ENCODE measurements at regions not wholly inside any gene's neighbourhood (a gene's known extent, or its start where the extent isn't known, plus 50 kb on each side); places are given as distances from the start of the nearest gene placed in this dataset.

GRCh38 chr15:62961134-62961533 lies 81.4 kb upstream of the TPM1 start:
- no peak overlapping the region for H3K27ac Mint-ChIP-seq
- H3K27me3 Mint-ChIP-seq (ENCODE audit: low read depth, poor library complexity), result peaks cover 3% of the 10 kb centered on the region
- H3K4me3 Mint-ChIP-seq, result no peak overlapping the region
- peaks cover 21% of the 10 kb centered on the region for H3K4me1 Mint-ChIP-seq
- no peaks in the 10 kb centered on the region for H3K36me3 Mint-ChIP-seq (ENCODE audit: low read depth)
- H3K9me3 Mint-ChIP-seq, result no peaks in the 10 kb centered on the region
- TF ChIP-seq CTCF (IDR thresholded peaks at IDR 0.05), result no peak
- DNase-seq, result no peak

GRCh38 chr15:62962101-62962995 lies 80.2 kb upstream of the TPM1 start:
- Mint-ChIP-seq H3K4me3 (no peak overlapping the region), H3K4me1 (peaks cover 24% of the 10 kb centered on the region), H3K36me3 (ENCODE audit: low read depth) (no peaks in the 10 kb centered on the region), H3K27ac (no peak overlapping the region), H3K9me3 (no peaks in the 10 kb centered on the region), H3K27me3 (ENCODE audit: low read depth, poor library complexity) (peaks cover 3% of the 10 kb centered on the region)
- no peak for TF ChIP-seq CTCF (IDR thresholded peaks at IDR 0.05)
- DNase-seq, result no peak

- H3K36me3 Mint-ChIP-seq (ENCODE audit: low read depth), result no peaks in the 10 kb centered on the region
- H3K4me1 Mint-ChIP-seq, result peaks cover 28% of the 10 kb centered on the region
- no peaks in the 10 kb centered on the region for H3K9me3 Mint-ChIP-seq
Observed at GRCh38 chr15:62964251-62964650, 78.3 kb upstream of the TPM1 start.

GRCh38 chr15:62966294-62967078 lies 76.1 kb upstream of the TPM1 start:
- no peak overlapping the region for H3K27ac Mint-ChIP-seq
- H3K4me3 Mint-ChIP-seq, result no peak overlapping the region

More at GRCh38 chr15:62964251-62964650, 78.3 kb upstream of the TPM1 start:
- no peak for DNase-seq
- TF ChIP-seq CTCF (IDR thresholded peaks at IDR 0.05), result no peak
- H3K27me3 Mint-ChIP-seq (ENCODE audit: low read depth, poor library complexity), result peaks cover 3% of the 10 kb centered on the region
- no peak overlapping the region for H3K27ac Mint-ChIP-seq
- H3K4me3 Mint-ChIP-seq, result no peak overlapping the region

GRCh38 chr15:62968699-62969098 lies 73.8 kb upstream of the TPM1 start:
- Mint-ChIP-seq H3K36me3 (ENCODE audit: low read depth) (no peaks in the 10 kb centered on the region), H3K4me1 (peaks cover 7% of the 10 kb centered on the region), H3K4me3 (no peak overlapping the region), H3K27ac (no peak overlapping the region), H3K27me3 (ENCODE audit: low read depth, poor library complexity) (peaks cover 8% of the 10 kb centered on the region), H3K9me3 (no peaks in the 10 kb centered on the region)
- DNase-seq, result no peak
- no peak for TF ChIP-seq CTCF (IDR thresholded peaks at IDR 0.05)

More at GRCh38 chr15:62966294-62967078, 76.1 kb upstream of the TPM1 start:
- Mint-ChIP-seq H3K4me1 (peaks cover 14% of the 10 kb centered on the region), H3K36me3 (ENCODE audit: low read depth) (no peaks in the 10 kb centered on the region), H3K27me3 (ENCODE audit: low read depth, poor library complexity) (peaks cover 8% of the 10 kb centered on the region), H3K9me3 (no peaks in the 10 kb centered on the region)
- TF ChIP-seq CTCF (IDR thresholded peaks at IDR 0.05), result no peak
- DNase-seq, result no peak
